ENCODE measurements at regions not wholly inside any gene's neighbourhood (a gene's known extent, or its start where the extent isn't known, plus 50 kb on each side); places are given as distances from the start of the nearest gene placed in this dataset.

GRCh38 chr7:95662987-95663386 lies 66.7 kb upstream of the PDK4 start:
- no peak for FAIRE-seq

- FAIRE-seq: no peak
Observed at GRCh38 chr7:95660023-95660434, 63.7 kb upstream of the PDK4 start.

GRCh38 chr7:95658676-95659075 lies 62.4 kb upstream of the PDK4 start:
- no peak for FAIRE-seq

- no peak for FAIRE-seq
Observed at GRCh38 chr7:95649546-95649945, 53.2 kb upstream of the PDK4 start.

- no peak for FAIRE-seq
Observed at GRCh38 chr7:95646350-95646749, 50.0 kb upstream of the PDK4 start.
